ENCODE measurements at regions not wholly inside any gene's neighbourhood (a gene's known extent, or its start where the extent isn't known, plus 50 kb on each side); places are given as distances from the start of the nearest gene placed in this dataset.

DNA sequence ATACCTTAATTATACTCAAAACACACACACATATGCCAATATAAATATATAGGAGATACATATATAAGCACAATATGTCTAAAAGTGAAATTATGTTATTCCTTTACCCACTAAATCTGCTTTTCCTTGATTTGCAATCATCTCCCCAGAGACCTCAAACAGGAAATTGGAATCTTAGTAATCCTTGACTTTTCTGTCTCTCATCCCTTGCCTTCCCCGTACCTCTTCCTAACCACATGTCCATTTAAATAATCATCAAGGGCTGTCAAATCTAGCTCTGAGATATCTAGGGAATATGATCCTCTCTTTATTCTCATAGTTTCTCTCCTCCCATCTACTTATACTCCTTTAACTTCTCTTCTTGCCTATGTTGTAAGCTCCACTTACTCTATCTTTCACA, 336.6 kb downstream of the HGF start:
- Histone ChIP-seq H3K36me3 (ENCODE audit: control insufficient read depth in 1 of 2, insufficient read depth in 2 of 2, low read length in 2 of 2) (no peaks in the 10 kb centered on the region), H2BK12ac (ENCODE audit: low read length) (no peak overlapping the region), H4K91ac (ENCODE audit: low read depth, low read length) (no peak overlapping the region), H3K79me2 (ENCODE audit: control insufficient read depth, insufficient read depth, low read length, poor library complexity) (no peaks in the 10 kb centered on the region), H3K4me1 (ENCODE audit: control insufficient read depth in 1 of 2, insufficient read depth in 2 of 2, low read length in 2 of 2) (no peaks in the 10 kb centered on the region), H2AK5ac (ENCODE audit: low read length) (no peak overlapping the region), H3K4me3 (ENCODE audit: low read depth, low read length) (no peak overlapping the region), H3K23ac (ENCODE audit: low read length) (no peak overlapping the region), H3K4me2 (ENCODE audit: low read length) (no peak overlapping the region), H4K8ac (ENCODE audit: low read depth, low read length) (no peak overlapping the region), H3K27ac (ENCODE audit: low read depth, low read length) (no peak overlapping the region), H4K12ac (ENCODE audit: low read depth, low read length) (no peak overlapping the region), H3K27me3 (ENCODE audit: insufficient read depth, low read length) (no peaks in the 10 kb centered on the region), H3K18ac (ENCODE audit: low read length) (no peak overlapping the region), H3K9ac (ENCODE audit: low read length) (no peak overlapping the region), H2AFZ (ENCODE audit: insufficient read depth, low read length, poor library complexity) (no peak overlapping the region), H3K4ac (ENCODE audit: low read depth, low read length) (no peak overlapping the region), H3K79me1 (ENCODE audit: low read length) (no peaks in the 10 kb centered on the region), H3K14ac (ENCODE audit: low read length) (no peak overlapping the region), H2BK120ac (ENCODE audit: insufficient read depth, low read length, poor library complexity) (no peak overlapping the region), H2BK5ac (ENCODE audit: low read depth, low read length, poor library complexity) (no peak overlapping the region), H3K9me3 (ENCODE audit: insufficient read depth, low read depth, low read length) (no peaks in the 10 kb centered on the region)
- DNase-seq, result no peak
- no CpG with 5 or more reads among the region's 1 CpG for WGBS (ENCODE audit: extremely low coverage, insufficient coverage, insufficient read length)

DNA sequence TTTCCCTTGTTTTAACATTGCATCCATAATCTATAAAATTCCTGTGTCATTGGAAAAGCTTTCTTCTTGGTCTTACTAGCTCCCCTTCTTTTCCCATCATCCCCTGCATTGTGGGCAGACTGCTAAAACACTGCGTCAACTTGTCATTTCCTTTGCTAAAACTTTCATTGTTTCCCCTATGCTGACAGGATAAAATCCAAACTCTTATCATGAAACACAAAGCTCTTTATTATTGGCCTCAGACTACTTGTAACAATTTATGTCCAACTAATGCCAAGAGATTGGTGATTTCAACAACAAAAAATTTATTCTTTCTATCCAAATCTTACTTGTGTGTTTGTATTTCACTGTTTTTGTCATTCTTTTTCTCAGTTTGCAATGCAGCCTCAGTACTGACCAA, 339.1 kb downstream of the HGF start:
- Histone ChIP-seq H3K27me3 (ENCODE audit: insufficient read depth, low read length) (no peaks in the 10 kb centered on the region), H2AK5ac (ENCODE audit: low read length) (no peak overlapping the region), H3K27ac (ENCODE audit: low read depth, low read length) (no peak overlapping the region), H3K36me3 (ENCODE audit: control insufficient read depth in 1 of 2, insufficient read depth in 2 of 2, low read length in 2 of 2) (no peaks in the 10 kb centered on the region), H3K9me3 (ENCODE audit: insufficient read depth, low read depth, low read length) (no peaks in the 10 kb centered on the region), H3K4me3 (ENCODE audit: low read depth, low read length) (no peak overlapping the region), H3K9ac (ENCODE audit: low read length) (no peak overlapping the region), H3K4me2 (ENCODE audit: low read length) (no peak overlapping the region), H2BK120ac (ENCODE audit: insufficient read depth, low read length, poor library complexity) (no peak overlapping the region), H4K91ac (ENCODE audit: low read depth, low read length) (no peak overlapping the region), H4K12ac (ENCODE audit: low read depth, low read length) (no peak overlapping the region), H3K79me2 (ENCODE audit: control insufficient read depth, insufficient read depth, low read length, poor library complexity) (no peaks in the 10 kb centered on the region), H3K4me1 (ENCODE audit: control insufficient read depth in 1 of 2, insufficient read depth in 2 of 2, low read length in 2 of 2) (no peaks in the 10 kb centered on the region), H3K18ac (ENCODE audit: low read length) (no peak overlapping the region), H2BK12ac (ENCODE audit: low read length) (no peak overlapping the region), H2AFZ (ENCODE audit: insufficient read depth, low read length, poor library complexity) (no peak overlapping the region), H3K14ac (ENCODE audit: low read length) (no peak overlapping the region), H3K4ac (ENCODE audit: low read depth, low read length) (no peak overlapping the region), H3K79me1 (ENCODE audit: low read length) (no peaks in the 10 kb centered on the region), H3K23ac (ENCODE audit: low read length) (no peak overlapping the region), H2BK5ac (ENCODE audit: low read depth, low read length, poor library complexity) (no peak overlapping the region), H4K8ac (ENCODE audit: low read depth, low read length) (no peak overlapping the region)
- WGBS (ENCODE audit: extremely low coverage, insufficient coverage, insufficient read length), result no CpG with 5 or more reads among the region's 1 CpG
- DNase-seq, result no peak

DNA sequence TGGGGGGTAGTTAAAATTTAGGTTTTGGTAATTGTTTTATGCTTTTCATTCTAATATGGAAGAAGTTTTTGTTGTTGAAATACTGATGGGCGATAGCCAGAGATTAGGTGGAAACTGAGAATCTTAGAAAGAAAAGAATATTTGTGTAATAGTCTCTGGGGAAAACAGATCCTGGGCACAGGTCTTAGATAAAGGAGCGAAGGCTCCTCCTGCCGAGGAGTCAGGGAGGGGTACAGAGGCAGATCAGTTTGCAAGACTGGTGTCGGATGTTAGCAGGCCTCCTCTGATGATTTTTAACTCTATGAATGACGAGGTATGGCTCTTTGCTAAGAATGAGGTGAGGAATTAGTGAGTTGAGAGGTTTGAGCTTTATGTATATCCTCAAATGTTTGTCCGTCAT, 339.7 kb downstream of the HGF start:
- Histone ChIP-seq H3K4me3 (ENCODE audit: low read depth, low read length) (no peak overlapping the region), H3K18ac (ENCODE audit: low read length) (no peak overlapping the region), H3K23ac (ENCODE audit: low read length) (no peak overlapping the region), H3K9ac (ENCODE audit: low read length) (no peak overlapping the region), H3K27ac (ENCODE audit: low read depth, low read length) (no peak overlapping the region), H2AFZ (ENCODE audit: insufficient read depth, low read length, poor library complexity) (no peak overlapping the region), H4K91ac (ENCODE audit: low read depth, low read length) (no peak overlapping the region), H2BK5ac (ENCODE audit: low read depth, low read length, poor library complexity) (no peak overlapping the region), H2BK12ac (ENCODE audit: low read length) (no peak overlapping the region), H3K36me3 (ENCODE audit: control insufficient read depth in 1 of 2, insufficient read depth in 2 of 2, low read length in 2 of 2) (no peaks in the 10 kb centered on the region), H3K79me2 (ENCODE audit: control insufficient read depth, insufficient read depth, low read length, poor library complexity) (no peaks in the 10 kb centered on the region), H3K4me2 (ENCODE audit: low read length) (no peak overlapping the region), H3K79me1 (ENCODE audit: low read length) (no peaks in the 10 kb centered on the region), H3K4me1 (ENCODE audit: control insufficient read depth in 1 of 2, insufficient read depth in 2 of 2, low read length in 2 of 2) (no peaks in the 10 kb centered on the region), H4K12ac (ENCODE audit: low read depth, low read length) (no peak overlapping the region), H2AK5ac (ENCODE audit: low read length) (no peak overlapping the region), H3K4ac (ENCODE audit: low read depth, low read length) (no peak overlapping the region), H3K14ac (ENCODE audit: low read length) (no peak overlapping the region), H3K9me3 (ENCODE audit: insufficient read depth, low read depth, low read length) (no peaks in the 10 kb centered on the region), H4K8ac (ENCODE audit: low read depth, low read length) (no peak overlapping the region), H3K27me3 (ENCODE audit: insufficient read depth, low read length) (no peaks in the 10 kb centered on the region), H2BK120ac (ENCODE audit: insufficient read depth, low read length, poor library complexity) (no peak overlapping the region)
- DNase-seq, result no peak
- WGBS (ENCODE audit: extremely low coverage, insufficient coverage, insufficient read length), result no CpG with 5 or more reads among the region's 6 CpGs

DNA sequence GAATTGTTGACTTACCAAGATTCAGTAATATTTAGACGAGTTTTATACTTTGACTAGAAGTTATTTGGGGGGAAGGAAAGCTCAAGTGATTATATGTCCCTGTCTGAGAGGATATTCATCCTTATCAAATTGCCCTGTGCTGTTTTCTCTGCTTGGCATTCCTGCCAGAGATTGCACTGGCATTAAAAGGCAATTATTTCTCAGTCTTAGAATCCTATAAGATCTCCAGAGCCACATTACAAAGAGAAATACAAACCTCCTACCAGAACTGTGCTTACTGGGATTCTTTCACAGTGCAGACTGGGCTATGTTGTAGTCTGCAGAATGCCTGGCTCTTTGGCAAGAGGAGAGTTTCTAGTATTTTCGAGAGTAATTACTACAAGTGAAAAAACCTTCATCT, 342.4 kb downstream of the HGF start:
- H4K12ac ChIP-seq (ENCODE audit: low read depth, low read length), result no peak overlapping the region
- H3K4me2 ChIP-seq (ENCODE audit: low read length), result no peak overlapping the region
- H3K36me3 ChIP-seq (ENCODE audit: control insufficient read depth in 1 of 2, insufficient read depth in 2 of 2, low read length in 2 of 2), result no peaks in the 10 kb centered on the region
- H3K9me3 ChIP-seq (ENCODE audit: insufficient read depth, low read depth, low read length), result no peaks in the 10 kb centered on the region
- no peak overlapping the region for H2BK5ac ChIP-seq (ENCODE audit: low read depth, low read length, poor library complexity)
- no CpG with 5 or more reads among the region's 2 CpGs for WGBS (ENCODE audit: extremely low coverage, insufficient coverage, insufficient read length)
- H3K79me2 ChIP-seq (ENCODE audit: control insufficient read depth, insufficient read depth, low read length, poor library complexity), result no peaks in the 10 kb centered on the region
- no peak overlapping the region for H3K18ac ChIP-seq (ENCODE audit: low read length)
- H3K4me3 ChIP-seq (ENCODE audit: low read depth, low read length), result no peak overlapping the region
- no peak overlapping the region for H3K14ac ChIP-seq (ENCODE audit: low read length)
- H3K4me1 ChIP-seq (ENCODE audit: control insufficient read depth in 1 of 2, insufficient read depth in 2 of 2, low read length in 2 of 2), result no peaks in the 10 kb centered on the region
- no peaks in the 10 kb centered on the region for H3K27me3 ChIP-seq (ENCODE audit: insufficient read depth, low read length)
- H3K4ac ChIP-seq (ENCODE audit: low read depth, low read length), result no peak overlapping the region
- H2AK5ac ChIP-seq (ENCODE audit: low read length), result no peak overlapping the region
- no peak overlapping the region for H4K8ac ChIP-seq (ENCODE audit: low read depth, low read length)
- no peaks in the 10 kb centered on the region for H3K79me1 ChIP-seq (ENCODE audit: low read length)
- no peak overlapping the region for H2AFZ ChIP-seq (ENCODE audit: insufficient read depth, low read length, poor library complexity)
- no peak overlapping the region for H2BK120ac ChIP-seq (ENCODE audit: insufficient read depth, low read length, poor library complexity)
- no peak overlapping the region for H3K9ac ChIP-seq (ENCODE audit: low read length)
- no peak overlapping the region for H4K91ac ChIP-seq (ENCODE audit: low read depth, low read length)
- DNase-seq, result no peak
- H3K23ac ChIP-seq (ENCODE audit: low read length), result no peak overlapping the region
- H3K27ac ChIP-seq (ENCODE audit: low read depth, low read length), result no peak overlapping the region
- no peak overlapping the region for H2BK12ac ChIP-seq (ENCODE audit: low read length)
